DOHH2 (cell line): ENCODE measurements at regions not wholly inside any gene's neighbourhood (a gene's known extent, or its start where the extent isn't known, plus 50 kb on each side); places are given as distances from the start of the nearest gene placed in this dataset.

ENCODE experiments used
- EZH2phosphoT487 ChIP-seq: fragments of 200-600 bp; sonication (generic); IDR thresholded peaks from 2 replicates; pipeline ENCODE4 v1.6.1; 2017; ENCODE audit warnings: borderline replicate concordance, mild to moderate bottlenecking, antibody characterized with exemption, low read length, moderate library complexity, mixed read lengths
- TF ChIP-seq, protein P1 (sequence below): fragments of 200-600 bp; sonication (generic); IDR thresholded peaks from one replicate; pipeline ENCODE4 v1.5.1; 2014; ENCODE audit warnings: antibody characterized with exemption, mild to moderate bottlenecking, low read depth, low read length; ENCODE audit not compliant: poor library complexity, severe bottlenecking

DNA sequence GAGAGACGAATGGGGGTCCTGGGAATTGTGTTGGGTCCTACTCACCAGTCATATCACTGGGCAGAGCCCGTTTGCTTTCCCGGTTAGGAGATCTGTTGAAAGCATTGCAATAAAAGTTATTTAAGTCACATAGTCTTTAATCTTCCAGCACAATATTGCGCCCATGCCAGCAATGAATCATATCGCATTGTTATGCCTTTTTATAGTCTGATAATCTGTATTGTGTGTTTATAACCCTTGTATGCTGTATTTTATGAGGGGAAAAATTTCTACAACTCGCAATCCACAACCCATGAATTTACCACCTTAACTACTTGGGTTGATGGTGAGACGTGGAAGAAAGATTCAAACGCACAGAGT, 211.9 kb upstream of the SMIM21 start:
- TF ChIP-seq, protein P1, sequence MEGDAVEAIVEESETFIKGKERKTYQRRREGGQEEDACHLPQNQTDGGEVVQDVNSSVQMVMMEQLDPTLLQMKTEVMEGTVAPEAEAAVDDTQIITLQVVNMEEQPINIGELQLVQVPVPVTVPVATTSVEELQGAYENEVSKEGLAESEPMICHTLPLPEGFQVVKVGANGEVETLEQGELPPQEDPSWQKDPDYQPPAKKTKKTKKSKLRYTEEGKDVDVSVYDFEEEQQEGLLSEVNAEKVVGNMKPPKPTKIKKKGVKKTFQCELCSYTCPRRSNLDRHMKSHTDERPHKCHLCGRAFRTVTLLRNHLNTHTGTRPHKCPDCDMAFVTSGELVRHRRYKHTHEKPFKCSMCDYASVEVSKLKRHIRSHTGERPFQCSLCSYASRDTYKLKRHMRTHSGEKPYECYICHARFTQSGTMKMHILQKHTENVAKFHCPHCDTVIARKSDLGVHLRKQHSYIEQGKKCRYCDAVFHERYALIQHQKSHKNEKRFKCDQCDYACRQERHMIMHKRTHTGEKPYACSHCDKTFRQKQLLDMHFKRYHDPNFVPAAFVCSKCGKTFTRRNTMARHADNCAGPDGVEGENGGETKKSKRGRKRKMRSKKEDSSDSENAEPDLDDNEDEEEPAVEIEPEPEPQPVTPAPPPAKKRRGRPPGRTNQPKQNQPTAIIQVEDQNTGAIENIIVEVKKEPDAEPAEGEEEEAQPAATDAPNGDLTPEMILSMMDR: no peak
- TF ChIP-seq EZH2phosphoT487: no peak
